B cell (primary cell): ENCODE measurements at regions not wholly inside any gene's neighbourhood (a gene's known extent, or its start where the extent isn't known, plus 50 kb on each side); places are given as distances from the start of the nearest gene placed in this dataset.

Experiments used
- EZH2 ChIP-seq: IDR thresholded peaks from 2 replicates; pipeline ENCODE4 v1.6.1; 2012; ENCODE audit warnings: borderline replicate concordance, low read depth, mild to moderate bottlenecking, moderate library complexity, low read length; ENCODE audit not compliant: insufficient read depth, poor library complexity, severe bottlenecking
- TF ChIP-seq, protein P1 (sequence below): fragments of 200-600 bp; IDR thresholded peaks from one replicate; pipeline ENCODE4 v1.8.0; 2022; ENCODE audit warnings: antibody characterized with exemption, mild to moderate bottlenecking

DNA sequence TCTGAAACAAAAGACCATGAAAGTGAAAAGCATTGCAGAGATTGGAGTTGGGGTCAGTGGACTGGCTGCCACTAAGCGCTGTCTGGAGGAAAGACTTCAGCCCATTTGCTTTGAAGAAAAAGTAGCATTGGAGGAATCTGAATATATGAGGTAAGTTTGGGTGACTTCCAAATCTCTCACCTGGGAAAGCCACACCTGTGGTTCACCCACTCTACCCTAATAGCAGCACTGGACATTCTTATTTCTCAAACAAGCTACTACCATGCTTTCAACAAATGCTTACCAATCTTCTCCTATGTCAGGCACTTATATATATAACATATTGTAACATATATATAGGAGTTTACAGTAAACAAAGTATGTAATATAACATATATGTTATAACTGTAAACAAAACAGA is 76.0 kb upstream of the POGK start:
- TF ChIP-seq, protein P1, sequence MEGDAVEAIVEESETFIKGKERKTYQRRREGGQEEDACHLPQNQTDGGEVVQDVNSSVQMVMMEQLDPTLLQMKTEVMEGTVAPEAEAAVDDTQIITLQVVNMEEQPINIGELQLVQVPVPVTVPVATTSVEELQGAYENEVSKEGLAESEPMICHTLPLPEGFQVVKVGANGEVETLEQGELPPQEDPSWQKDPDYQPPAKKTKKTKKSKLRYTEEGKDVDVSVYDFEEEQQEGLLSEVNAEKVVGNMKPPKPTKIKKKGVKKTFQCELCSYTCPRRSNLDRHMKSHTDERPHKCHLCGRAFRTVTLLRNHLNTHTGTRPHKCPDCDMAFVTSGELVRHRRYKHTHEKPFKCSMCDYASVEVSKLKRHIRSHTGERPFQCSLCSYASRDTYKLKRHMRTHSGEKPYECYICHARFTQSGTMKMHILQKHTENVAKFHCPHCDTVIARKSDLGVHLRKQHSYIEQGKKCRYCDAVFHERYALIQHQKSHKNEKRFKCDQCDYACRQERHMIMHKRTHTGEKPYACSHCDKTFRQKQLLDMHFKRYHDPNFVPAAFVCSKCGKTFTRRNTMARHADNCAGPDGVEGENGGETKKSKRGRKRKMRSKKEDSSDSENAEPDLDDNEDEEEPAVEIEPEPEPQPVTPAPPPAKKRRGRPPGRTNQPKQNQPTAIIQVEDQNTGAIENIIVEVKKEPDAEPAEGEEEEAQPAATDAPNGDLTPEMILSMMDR = no peak
- TF ChIP-seq EZH2 = no peak
